ENCODE measurements at regions not wholly inside any gene's neighbourhood (a gene's known extent, or its start where the extent isn't known, plus 50 kb on each side); places are given as distances from the start of the nearest gene placed in this dataset.
"Not testable (repeated sequence)": the region's sequence is repeated elsewhere in the genome, so short reads cannot be mapped to it uniquely, and the experiment has no call there.

GRCh38 chr2:3114406-3115185 is 263.0 kb downstream of the EIPR1 start:
- DNase-seq: peak; percentile 41

- no peak for DNase-seq
These were observed 263.8 kb downstream of the EIPR1 start for GRCh38 chr2:3113769-3114168.

- DNase-seq: no peak
These were observed 264.5 kb downstream of the EIPR1 start for GRCh38 chr2:3113122-3113521.

GRCh38 chr2:3112553-3112952 is 265.1 kb downstream of the EIPR1 start:
- DNase-seq: no peak

- DNase-seq: peak; percentile 26
These were observed 265.5 kb downstream of the EIPR1 start for GRCh38 chr2:3112131-3112530.

- peak; percentile 35 for DNase-seq
These were observed 266.5 kb downstream of the EIPR1 start for GRCh38 chr2:3110994-3111666.

- no peak for DNase-seq
These were observed 267.1 kb downstream of the EIPR1 start for GRCh38 chr2:3110555-3110954.

GRCh38 chr2:3108710-3109702 is 268.6 kb downstream of the EIPR1 start:
- peak; percentile 40 for DNase-seq

GRCh38 chr2:3108105-3108504 is 269.5 kb downstream of the EIPR1 start:
- DNase-seq: no peak

- no peak for DNase-seq
These were observed 270.1 kb downstream of the EIPR1 start for GRCh38 chr2:3107567-3107966.

GRCh38 chr2:3105814-3106569 is 271.6 kb downstream of the EIPR1 start:
- DNase-seq: no peak

- not testable (repeated sequence) for DNase-seq
These were observed 272.4 kb downstream of the EIPR1 start for GRCh38 chr2:3104958-3105813.

GRCh38 chr2:3104261-3104660 is 273.4 kb downstream of the EIPR1 start:
- no peak for DNase-seq

- DNase-seq: no peak
These were observed 274.6 kb downstream of the EIPR1 start for GRCh38 chr2:3102922-3103569.

GRCh38 chr2:3102081-3102921 is 275.3 kb downstream of the EIPR1 start:
- DNase-seq: no peak

GRCh38 chr2:3101016-3101942 is 276.3 kb downstream of the EIPR1 start:
- DNase-seq: no peak

- no peak for DNase-seq
These were observed 277.2 kb downstream of the EIPR1 start for GRCh38 chr2:3100386-3100785.

GRCh38 chr2:3099860-3100234 is 277.8 kb downstream of the EIPR1 start:
- no peak for DNase-seq
